Neural cell (in vitro differentiated cells): ENCODE measurements at regions not wholly inside any gene's neighbourhood (a gene's known extent, or its start where the extent isn't known, plus 50 kb on each side); places are given as distances from the start of the nearest gene placed in this dataset.

ENCODE experiments used
- EP300 ChIP-seq: fragments of 450-650 bp; conservative IDR thresholded peaks from 2 replicates; pipeline ENCODE4 v1.6.1; 2014; ENCODE audit warnings: antibody characterized with exemption, mild to moderate bottlenecking, moderate library complexity; ENCODE audit not compliant: poor library complexity, severe bottlenecking
- EZH2 ChIP-seq: fragments of 200-600, 300-800 bp; shearing (Covaris generic), sonication (generic); IDR thresholded peaks from 2 replicates; pipeline ENCODE4 v1.6.1; 2014; ENCODE audit warnings: antibody characterized with exemption, low read length, borderline replicate concordance, mild to moderate bottlenecking; ENCODE audit not compliant: insufficient read depth, poor library complexity, severe bottlenecking
- MXI1 ChIP-seq: fragments of 450-650 bp; conservative IDR thresholded peaks from 2 replicates; pipeline ENCODE4 v1.6.1; 2014; ENCODE audit warnings: antibody characterized with exemption, mild to moderate bottlenecking; ENCODE audit not compliant: poor library complexity, severe bottlenecking
- RAD21 ChIP-seq: fragments of 450-650 bp; conservative IDR thresholded peaks from 2 replicates; pipeline ENCODE4 v1.6.1; 2014; ENCODE audit warnings: antibody characterized with exemption, mild to moderate bottlenecking, moderate library complexity
- TF ChIP-seq, protein P1 (sequence below): IDR thresholded peaks from 2 replicates; pipeline ENCODE4 v1.6.1; 2012; ENCODE audit warnings: borderline replicate concordance
- TF ChIP-seq, protein P2 (sequence below): fragments of 450-650 bp; IDR thresholded peaks from 2 replicates; pipeline ENCODE4 v1.5.1; 2014; ENCODE audit warnings: antibody characterized with exemption, mild to moderate bottlenecking, moderate library complexity; ENCODE audit not compliant: poor library complexity, severe bottlenecking

DNA sequence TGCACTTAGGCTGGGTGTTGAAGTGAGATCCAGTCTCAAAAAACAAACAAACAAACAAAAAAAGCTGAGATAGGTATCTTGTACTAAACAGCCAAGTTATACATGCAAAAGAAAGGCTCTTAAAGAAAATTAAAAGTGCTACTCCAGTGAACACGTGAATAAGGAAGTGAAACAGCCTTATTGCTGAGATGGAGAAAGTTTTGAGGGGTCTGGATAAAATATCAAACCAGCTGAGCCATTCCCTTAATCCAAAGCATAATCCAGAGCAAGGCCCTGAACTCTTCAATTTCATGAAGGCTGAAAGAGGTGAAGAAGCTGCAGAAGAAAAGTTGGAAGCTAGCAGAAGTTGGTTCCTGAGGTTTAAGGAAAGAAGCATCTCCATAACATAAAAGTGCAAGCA, 360.5 kb upstream of the DAB1 start:
- TF ChIP-seq, protein P1, sequence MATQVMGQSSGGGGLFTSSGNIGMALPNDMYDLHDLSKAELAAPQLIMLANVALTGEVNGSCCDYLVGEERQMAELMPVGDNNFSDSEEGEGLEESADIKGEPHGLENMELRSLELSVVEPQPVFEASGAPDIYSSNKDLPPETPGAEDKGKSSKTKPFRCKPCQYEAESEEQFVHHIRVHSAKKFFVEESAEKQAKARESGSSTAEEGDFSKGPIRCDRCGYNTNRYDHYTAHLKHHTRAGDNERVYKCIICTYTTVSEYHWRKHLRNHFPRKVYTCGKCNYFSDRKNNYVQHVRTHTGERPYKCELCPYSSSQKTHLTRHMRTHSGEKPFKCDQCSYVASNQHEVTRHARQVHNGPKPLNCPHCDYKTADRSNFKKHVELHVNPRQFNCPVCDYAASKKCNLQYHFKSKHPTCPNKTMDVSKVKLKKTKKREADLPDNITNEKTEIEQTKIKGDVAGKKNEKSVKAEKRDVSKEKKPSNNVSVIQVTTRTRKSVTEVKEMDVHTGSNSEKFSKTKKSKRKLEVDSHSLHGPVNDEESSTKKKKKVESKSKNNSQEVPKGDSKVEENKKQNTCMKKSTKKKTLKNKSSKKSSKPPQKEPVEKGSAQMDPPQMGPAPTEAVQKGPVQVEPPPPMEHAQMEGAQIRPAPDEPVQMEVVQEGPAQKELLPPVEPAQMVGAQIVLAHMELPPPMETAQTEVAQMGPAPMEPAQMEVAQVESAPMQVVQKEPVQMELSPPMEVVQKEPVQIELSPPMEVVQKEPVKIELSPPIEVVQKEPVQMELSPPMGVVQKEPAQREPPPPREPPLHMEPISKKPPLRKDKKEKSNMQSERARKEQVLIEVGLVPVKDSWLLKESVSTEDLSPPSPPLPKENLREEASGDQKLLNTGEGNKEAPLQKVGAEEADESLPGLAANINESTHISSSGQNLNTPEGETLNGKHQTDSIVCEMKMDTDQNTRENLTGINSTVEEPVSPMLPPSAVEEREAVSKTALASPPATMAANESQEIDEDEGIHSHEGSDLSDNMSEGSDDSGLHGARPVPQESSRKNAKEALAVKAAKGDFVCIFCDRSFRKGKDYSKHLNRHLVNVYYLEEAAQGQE = no peak
- TF ChIP-seq, protein P2, sequence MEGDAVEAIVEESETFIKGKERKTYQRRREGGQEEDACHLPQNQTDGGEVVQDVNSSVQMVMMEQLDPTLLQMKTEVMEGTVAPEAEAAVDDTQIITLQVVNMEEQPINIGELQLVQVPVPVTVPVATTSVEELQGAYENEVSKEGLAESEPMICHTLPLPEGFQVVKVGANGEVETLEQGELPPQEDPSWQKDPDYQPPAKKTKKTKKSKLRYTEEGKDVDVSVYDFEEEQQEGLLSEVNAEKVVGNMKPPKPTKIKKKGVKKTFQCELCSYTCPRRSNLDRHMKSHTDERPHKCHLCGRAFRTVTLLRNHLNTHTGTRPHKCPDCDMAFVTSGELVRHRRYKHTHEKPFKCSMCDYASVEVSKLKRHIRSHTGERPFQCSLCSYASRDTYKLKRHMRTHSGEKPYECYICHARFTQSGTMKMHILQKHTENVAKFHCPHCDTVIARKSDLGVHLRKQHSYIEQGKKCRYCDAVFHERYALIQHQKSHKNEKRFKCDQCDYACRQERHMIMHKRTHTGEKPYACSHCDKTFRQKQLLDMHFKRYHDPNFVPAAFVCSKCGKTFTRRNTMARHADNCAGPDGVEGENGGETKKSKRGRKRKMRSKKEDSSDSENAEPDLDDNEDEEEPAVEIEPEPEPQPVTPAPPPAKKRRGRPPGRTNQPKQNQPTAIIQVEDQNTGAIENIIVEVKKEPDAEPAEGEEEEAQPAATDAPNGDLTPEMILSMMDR = no peak
- TF ChIP-seq EP300 = no peak
- no peak for TF ChIP-seq EZH2
- no peak for TF ChIP-seq MXI1
- TF ChIP-seq RAD21 = no peak
